NCI-H748 (cell line): ENCODE measurements at regions not wholly inside any gene's neighbourhood (a gene's known extent, or its start where the extent isn't known, plus 50 kb on each side); places are given as distances from the start of the nearest gene placed in this dataset.
"Not testable (repeated sequence)": the region's sequence is repeated elsewhere in the genome, so short reads cannot be mapped to it uniquely, and the experiment has no call there.

ENCODE experiments used
- DNase-seq: peaks from one replicate; lab custom pipeline; 2025; ENCODE audit not compliant: unreplicated experiment; lab: John Stamatoyannopoulos, UW

DNA sequence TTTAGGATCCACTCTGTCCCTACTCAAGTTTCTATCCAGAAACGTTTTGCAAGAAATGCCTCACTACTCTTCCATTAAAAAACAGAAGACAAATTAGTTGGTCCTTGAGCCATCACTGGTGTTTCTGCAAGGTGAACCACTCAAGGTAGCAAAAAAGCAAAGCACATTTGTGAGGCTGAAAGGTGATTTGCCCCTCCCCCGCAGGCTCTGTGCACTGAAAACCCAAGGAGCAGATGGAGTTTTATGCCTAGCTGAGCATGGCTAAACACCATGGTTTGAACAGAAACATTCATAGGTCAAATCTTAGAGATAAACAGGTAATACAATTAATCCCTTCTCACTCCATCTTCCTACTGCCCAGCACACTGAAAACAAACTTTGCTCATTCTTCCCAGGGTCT, 538.2 kb upstream of the CDH5 start:
- DNase-seq, result no peak

DNA sequence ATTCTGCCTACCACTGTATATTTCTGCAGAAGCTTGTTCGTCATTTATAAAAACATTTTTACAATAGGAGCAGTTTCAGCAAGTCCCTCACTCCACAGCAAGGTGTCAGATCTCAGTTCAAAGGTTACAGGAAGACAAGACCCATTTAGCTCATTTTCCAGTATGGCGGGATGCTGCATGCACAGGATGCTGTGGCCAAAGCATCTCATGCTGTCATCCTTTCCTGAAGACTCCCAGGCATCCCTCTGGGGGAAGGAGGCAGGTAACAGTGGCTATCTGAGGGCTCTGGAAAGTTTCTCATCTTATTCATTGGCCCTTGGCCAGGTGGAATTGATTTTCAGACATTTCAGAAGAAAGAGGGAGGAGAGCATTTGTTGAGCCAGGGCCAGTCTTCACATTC, 539.3 kb upstream of the CDH5 start:
- DNase-seq, result no peak

DNA sequence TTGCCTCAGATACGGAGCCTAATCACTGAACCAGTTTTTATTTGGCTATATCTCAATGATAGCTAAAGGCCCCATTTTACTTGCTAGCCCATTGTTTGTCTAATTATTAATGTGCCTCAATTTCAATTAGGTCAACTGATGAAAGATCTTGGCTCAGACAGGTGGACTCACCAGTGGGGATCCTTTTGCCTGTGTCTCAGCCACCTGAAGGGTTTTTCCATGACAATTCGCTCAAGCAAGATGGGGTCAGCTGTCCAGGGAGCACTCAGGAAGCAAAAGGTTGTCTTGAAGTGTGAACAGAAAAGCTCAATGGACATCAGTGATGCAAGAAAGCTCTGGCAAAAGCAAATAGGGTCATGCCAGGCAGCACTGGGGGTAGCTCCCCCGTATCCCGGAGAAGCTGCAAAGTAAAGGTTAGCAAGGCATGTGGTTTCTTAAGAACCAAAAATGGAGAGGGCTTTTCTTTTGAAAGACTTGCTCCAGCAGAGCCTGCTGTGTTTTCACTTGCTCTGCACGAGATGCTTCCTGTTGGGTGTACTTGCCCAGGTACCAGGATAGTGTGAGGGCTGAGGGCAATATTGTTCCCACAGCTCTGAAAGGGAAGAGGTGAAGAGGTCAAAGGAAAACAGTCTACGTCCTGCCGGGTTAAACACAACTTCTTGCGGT, 541.2 kb upstream of the CDH5 start:
- DNase-seq, result no peak

DNA sequence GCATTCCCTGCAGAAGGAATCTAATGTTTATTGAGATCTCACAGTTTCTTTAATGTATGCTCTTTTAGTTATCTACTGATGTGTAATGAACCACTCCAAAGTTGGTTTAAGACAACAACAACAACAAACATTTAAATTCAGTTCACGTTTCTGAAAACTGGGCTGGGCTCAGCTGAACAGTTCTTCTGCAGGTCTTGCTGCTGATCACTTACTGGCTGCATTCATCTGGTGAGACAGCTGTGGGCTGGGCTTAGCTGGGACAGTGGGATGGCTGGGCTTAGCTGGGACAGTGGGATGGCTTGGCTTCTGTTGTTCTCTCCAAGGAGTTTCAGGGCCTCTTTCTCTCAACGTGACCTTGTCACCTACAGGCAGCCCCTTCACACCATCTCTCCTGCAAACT, 544.3 kb upstream of the CDH5 start:
- no peak for DNase-seq

DNA sequence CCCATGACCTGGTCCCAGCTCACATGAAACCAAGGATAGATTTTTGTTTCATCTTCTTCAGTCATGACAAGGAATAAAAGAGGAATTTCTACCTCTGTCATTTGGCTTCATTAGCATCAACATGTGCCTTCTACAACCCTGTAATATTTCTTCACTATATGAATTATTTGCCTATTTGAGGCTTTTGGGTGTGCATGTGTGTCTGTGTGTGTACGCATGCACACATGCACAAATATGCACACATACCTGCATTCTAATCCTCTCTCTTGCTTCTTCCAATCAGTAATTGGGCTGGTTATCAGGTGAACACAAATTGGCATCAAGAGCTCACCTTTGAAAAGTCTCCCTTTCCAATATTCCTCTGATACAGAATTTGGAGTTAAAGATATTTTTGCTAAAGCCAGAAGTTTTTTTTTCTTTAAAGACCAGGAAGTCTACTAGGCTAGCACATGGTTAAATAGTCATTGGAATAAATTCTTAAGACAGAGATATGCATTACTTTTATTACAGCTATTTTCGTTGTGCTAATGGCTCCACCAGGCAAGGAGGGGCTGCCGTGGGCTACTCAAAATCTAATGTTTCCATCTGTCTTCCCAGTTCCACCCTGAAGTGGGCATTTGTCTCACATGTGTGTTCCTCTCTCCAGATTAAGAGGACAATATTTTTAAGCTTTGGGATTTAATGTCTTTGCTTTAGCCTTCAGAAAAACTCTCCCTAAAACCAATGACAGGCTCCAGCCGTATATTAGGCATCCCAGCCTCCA, 547.2 kb upstream of the CDH5 start:
- DNase-seq, result no peak

DNA sequence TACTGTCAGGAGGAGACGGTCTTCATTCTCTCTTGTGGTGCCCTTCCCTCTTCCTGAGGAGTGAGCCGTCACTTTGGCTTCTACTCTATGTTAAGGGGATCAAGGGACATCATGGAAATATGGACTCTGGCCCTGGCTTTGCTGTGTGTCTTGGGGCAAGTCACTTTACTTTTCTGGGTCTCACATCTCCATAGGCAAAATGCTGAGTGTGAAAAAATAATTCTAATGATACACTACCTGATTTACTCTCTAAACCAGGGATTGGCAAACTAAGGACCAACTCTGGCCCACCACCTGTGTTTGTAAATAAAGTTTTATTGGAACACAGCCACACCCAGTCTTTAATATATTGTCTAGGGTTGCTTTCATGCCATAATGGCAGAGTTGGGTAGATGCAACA, 548.7 kb upstream of the CDH5 start:
- no peak for DNase-seq

DNA sequence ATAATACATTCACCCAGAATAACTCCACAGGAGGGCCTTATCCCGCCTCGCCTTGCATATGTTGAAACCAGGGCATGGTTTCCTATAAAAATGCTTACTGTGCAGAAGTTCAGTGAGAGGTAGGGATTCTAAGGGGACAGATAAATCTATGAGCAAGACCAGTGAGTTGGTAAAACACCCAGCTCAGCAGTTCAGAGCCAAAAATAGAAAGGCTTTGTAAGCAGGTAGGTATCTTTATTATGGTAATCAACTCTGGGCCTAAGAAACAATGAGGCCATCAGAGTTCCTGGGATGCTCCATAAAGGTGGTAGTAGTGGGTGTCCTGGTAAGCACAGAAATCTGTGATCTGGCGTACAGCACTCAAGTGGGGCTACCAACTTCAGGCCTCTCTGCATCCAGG, 549.4 kb upstream of the CDH5 start:
- DNase-seq, result no peak

DNA sequence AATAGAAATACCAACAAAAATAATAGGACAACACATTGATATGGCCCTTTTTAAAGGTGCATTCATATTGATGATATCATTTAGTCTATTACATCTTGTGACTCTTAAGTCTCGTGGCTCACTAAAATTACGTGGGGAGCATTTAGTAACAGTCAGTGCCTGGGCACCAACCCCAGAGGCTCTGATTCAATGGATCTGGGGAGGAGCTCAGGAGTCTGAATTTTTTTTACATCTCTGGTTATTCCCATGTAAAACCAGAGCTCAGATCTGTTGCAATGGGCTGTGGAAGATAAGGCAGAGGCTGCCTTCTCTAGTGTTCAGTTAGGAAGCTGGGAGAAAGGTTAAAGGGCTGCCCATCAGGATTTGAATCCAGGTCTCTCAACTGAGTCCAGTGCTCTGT, 549.9 kb upstream of the CDH5 start:
- DNase-seq, result no peak

DNA sequence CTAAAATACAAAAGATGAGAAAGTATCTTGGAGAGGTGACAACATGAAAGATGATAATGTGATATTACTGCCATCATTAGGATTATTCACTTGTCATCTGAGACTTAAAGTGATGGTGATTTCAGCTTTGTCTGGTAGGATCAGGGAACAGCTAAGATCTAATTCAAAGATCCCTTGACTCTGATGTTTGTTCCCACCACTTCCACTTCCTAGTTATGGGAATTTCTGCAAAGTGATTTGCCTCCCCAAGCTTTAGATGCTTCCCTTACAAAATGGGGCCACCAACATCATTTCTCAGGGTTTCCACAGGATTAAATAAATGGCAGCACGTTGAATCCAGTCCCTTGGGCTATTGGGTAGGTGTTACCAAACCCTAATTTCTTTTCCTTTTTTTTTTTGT, 550.8 kb upstream of the CDH5 start:
- DNase-seq, result no peak

DNA sequence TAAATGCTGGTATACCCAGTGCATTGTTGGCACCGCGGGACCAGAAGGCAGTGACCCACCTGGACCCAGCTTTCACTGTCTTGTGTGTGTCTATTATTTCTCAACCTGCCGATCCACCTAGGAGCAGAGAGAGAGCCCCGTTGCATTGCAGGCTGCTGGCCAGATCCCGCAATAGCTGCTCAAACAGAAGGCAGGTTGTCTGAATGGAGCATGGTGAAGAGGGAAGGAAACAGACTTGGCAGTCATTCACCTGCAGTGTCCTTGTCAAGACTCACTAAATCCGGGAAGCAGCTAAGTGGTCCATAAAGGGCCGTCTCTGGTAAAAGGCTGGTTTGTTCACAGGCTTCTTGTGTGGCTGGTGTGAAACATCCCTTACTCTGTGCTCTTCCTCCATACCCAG, 552.6 kb upstream of the CDH5 start:
- peak; percentile 52 for DNase-seq

DNA sequence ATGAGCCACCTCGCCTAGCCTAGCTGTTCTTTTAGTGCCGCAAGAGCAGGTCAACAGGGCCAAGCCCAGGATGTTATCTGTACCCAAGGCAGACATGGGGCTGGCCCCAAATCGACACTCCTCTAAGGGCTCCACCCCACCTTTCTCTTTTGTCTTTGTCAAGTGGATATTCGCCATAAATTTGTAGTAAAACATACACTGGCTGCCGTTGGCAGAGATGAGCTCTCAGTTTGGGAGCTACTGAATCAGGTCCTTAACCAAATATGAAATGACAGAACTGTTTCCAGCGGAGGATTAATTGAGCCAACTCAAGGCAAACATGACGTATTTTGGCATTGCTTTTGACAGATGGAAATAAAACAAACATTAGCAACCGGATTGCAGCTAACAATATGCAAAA, 556.9 kb upstream of the CDH5 start:
- peak; percentile 82 for DNase-seq

DNA sequence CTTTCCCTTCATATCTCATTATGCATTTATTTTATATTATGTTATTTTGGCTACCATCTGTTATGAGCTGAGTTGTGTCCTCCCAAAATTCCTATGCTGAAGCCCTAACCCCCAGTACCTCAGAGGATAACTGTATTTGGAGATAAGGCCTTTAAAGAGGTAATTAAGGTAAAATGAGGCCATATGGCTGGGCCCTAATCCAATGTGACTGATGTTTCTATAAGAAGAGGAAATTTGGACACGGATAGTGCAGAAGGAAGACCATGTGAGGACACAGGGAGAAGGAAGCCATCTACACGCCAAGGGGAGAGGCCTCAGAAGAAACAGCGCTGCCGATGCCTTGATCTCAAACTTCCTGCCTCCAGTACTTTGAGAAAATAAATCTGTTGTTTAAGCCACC, 557.7 kb upstream of the CDH5 start:
- no peak for DNase-seq

DNA sequence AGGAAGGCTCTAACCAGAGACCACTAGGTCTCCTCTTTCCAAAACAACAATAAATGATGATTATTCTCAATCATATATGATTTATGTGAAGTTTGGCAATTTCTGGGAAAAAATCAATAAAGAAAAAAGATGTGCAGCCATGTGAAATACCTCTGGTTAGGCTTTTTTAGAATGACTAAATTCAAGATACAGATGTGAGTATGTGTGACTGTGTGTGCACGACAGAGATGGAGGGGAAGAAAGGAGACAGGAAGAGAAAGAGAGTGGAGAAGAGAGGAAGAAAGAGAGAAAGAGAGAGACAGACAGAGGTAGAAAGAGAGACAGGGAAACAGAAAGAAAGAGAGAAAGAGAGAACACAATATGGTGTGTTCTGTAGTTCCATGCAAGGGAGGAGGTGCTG, 558.6 kb upstream of the CDH5 start:
- DNase-seq, result no peak

DNA sequence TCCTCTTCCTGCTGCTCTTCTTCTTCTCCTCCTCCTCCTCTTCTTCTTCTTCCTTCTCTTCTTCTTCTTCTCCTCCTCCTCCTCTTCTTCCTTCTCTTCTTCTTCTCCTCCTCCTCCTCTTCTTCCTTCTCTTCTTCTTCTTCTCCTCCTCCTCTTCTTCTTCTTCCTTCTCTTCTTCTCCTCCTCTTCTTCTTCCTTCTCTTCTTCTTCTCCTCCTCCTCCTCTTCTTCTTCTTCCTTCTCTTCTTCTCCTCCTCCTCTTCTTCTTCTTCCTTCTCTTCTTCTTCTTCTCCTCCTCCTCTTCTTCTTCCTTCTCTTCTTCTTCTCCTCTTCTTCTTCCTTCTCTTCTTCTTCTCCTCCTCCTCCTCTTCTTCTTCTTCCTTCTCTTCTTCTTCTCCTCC, 560.8 kb upstream of the CDH5 start:
- not testable (repeated sequence) for DNase-seq

DNA sequence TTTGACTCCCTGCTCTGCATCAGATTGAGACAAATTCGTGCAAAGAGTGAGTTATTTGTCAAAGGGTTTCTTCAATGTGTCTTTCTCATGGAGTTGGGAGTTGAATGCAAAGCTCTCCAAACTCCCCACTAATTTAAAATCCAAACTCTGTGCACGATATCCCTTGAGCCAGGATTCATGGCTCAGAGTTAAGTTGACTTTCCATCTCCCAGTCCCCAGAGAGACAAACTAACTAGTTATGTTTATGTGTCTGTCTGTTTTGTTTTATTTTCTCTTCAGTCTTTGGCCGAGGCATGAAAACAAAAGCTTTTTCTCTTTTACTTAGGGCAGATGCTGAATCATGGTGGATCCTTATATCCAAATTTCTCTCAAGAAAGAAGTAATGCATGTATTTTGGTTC, 570.0 kb upstream of the CDH5 start:
- no peak for DNase-seq

DNA sequence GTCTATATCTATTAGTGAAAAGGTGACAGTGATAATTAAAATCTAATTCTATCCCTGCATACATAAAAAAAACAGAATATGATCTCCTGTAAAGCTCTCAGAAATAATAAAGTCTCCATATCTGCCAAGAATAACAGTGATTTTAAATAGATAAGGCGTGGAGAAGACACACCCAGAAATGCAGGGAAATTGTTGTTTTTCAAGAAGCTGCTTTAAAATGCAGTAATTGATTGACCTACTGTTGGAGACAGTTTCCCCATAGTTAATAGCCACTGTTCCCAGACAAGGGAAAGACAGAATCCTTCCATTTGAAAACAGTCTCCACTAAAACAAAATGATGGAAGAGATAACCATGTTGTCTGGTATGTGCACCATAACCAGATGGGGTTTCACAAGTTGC, 571.5 kb upstream of the CDH5 start:
- DNase-seq, result no peak

DNA sequence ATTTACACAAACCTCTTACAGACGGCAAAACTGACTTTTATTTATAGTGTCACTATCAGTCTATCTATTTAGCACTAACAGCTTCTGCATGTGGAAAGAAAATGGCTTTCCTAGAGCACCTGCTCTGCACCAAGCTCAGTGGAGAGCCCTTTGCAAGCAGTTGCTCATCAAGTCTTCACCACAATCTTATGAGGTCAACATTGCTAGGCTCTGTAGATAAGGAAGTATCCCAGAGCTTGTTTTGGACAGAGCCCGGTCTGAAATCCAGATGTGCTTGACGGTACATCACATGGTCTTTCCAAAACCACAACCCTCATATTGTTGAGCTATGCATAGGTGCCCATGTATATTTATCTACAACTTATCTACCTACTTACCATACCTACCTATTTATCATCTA, 572.7 kb upstream of the CDH5 start:
- no peak for DNase-seq

DNA sequence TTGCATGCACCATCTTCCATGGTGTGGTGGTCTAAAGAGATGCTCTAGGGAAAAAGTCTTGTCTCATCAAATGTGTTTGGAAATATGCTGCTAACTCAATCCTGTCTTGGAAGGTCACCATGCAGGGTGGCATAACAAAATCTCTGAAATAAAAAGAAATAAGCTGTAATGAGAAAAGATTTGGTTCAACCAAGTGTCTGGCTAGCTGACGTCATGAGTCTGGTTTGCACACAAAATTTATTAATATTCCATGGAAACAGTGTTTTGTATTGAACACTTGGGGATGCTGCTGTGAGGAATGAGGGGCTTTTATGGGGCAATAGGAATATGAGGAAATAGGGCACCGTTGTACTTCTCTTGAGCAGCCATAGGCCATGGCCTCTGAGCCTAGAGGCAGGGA, 575.7 kb upstream of the CDH5 start:
- no peak for DNase-seq

DNA sequence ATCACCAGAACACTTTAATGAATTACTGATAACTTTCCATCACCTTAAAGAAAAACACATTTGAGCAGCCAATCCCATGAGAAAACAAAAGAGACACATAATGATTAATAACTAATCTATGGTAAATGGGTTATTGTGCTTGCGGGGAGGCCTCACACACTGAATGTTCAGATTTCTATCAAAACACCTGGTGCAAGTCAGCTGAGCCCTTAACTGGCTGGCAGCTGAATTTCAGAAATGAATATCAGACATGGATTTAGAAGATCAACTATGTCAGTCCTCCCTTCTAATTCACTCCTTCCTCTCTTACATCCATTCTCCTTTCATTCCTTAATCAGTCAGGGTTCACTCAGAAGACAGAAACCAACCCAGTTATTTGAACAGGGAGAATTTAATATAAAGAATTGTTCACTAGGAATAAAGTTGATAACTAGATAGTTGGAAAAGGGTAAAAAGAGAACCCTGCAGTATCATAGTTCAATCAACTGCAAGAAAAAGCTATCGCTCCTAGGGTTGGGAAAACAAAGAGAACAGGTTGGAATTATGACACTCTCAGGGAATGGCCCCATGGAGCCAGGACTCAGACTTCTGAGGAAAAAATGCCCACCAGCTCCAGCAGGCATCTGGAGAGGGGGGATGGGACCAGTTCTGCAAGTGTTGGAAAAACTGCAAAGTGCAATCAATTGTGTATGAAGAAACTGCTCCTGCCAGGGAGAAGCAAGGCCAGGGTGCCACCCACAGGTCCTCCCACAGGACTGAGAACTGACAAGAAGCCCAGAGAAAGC, 577.1 kb upstream of the CDH5 start:
- no peak for DNase-seq

DNA sequence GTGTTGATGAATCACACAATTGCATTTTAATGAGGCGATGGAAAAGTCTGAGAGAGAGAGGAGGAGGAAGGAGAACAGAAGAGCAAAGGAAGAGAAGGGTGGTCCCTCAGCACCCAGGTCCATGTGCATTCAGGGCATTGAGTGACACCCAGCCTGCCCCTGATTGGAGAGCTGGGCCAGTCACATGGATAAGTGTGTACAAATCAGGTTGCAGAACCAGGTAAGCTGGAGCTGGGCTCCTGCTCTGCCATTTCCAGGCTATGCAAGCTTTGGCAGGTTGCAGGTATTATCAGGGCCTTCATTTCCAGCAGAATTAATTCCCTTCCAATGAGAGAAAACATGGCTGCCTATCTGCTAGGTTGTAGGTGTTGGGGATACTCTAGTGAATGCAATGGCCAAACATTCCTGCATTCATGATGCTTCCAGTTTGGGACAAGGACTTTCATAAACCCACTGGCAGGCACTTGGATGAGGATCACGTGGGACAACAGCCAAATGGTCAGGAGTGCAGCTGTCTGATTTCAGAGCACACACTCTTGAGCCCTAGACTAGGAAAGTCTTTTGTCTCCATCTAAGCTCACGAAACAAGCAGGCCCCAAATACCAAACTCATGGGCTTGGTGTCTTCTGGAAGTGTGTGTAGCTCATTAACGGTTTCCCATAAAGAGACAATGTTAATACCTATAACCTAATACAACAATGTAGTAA, 577.9 kb upstream of the CDH5 start:
- no peak for DNase-seq

DNA sequence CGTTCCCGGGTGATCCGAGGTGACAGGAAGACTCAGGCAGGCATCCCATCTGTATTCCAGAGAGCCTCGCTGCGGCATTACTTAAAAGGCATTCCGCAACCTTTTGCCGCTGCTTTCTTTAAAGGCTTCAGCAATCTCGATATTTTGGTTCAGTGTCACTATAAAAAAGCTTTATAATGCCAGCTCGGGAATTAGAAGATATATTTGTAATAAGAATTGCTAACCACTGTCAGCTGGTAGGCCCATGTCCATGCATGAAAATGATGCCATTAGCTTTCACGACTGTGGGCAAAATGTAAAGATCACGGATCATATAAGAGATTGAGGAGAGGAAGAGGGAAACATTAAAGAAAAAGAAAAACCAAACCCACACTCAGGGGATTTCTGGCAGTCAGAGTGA, 578.6 kb upstream of the CDH5 start:
- no peak for DNase-seq

DNA sequence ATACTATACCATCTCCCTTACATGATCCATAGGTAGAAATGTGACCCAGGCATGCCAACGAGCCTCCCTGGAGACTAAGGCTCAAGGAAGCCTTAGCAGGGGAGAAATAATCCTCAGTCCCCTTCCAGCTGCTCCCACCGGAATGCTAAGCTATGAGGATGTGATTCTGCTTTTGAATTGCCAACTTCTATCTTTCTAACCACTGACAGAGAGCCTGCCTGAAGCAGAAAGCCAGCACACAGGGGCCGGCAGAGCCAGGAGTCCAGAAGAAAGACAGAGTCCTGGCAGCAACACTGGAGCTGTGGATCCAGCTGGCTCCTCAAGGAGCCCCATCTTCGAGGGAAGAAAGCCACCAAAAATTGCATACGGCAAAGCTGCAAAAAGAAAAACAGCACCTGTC, 579.6 kb upstream of the CDH5 start:
- DNase-seq, result no peak
